Colonic mucosa (tissue), 4 donors: ENCODE measurements at regions not wholly inside any gene's neighbourhood (a gene's known extent, or its start where the extent isn't known, plus 50 kb on each side); places are given as distances from the start of the nearest gene placed in this dataset.

Experiments used
- DNase-seq: peaks from one replicate; pipeline ENCODE4 v3.0.0-alpha.2; 2020
- H3K27ac ChIP-seq: fragments of 200-600 bp; one replicate; pipeline ENCODE4 v1.8.0; 2021
- H3K27me3 ChIP-seq: fragments of 200-600 bp; one replicate; pipeline ENCODE4 v1.8.0; 2021
- H3K36me3 ChIP-seq: fragments of 200-600 bp; one replicate; pipeline ENCODE4 v1.8.0; 2021
- H3K4me1 ChIP-seq: fragments of 200-600 bp; one replicate; pipeline ENCODE4 v1.8.0; 2021; ENCODE audit warnings: mild to moderate bottlenecking
- H3K4me3 ChIP-seq: fragments of 200-600 bp; one replicate; pipeline ENCODE4 v1.8.0; 2021
- H3K9ac ChIP-seq, 2 donors: one replicate each; pipeline ENCODE4 v1.7.0; 2013; ENCODE audit warnings: control low read depth in 2 of 2, low read depth in 2 of 2, low read length in 2 of 2
- H3K9me3 ChIP-seq: fragments of 200-600 bp; one replicate; pipeline ENCODE4 v1.8.0; 2021
- intact Hi-C: fragments of 100-400 bp; cut with DNase I; formaldehyde crosslinking; loops from one replicate; pipeline ENCODE4 v1.14.1; 2022
- TF ChIP-seq, protein P1 (sequence below): fragments of 200-600 bp; IDR thresholded peaks from one replicate; pipeline ENCODE4 v1.8.0; 2022; ENCODE audit warnings: antibody characterized with exemption, mild to moderate bottlenecking
- donor health status: healthy.
- donor health status: DM: no; HTN: no; CAD: no.
- donor health status: DM: no; HTN: no; CAD: no.

DNA sequence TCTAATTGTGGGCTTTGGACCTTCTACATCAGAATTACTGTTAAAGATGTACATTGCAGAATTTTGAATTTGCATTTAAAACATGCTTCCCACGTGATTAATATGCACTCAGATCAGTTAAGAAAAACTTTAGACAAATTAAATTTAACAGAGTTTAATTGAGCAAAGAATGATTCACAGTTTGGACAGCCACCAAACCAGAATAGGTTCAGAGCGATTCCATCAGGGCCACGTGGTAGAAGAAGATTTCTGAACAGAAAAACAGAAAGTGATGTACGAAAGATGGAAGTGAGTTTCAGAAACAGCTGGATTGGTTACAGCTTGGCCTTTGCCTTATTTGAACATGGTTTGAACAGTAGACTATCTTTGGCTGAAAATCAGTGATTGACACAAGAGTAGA is 704.2 kb upstream of the MAP3K7 start:
- Histone ChIP-seq H3K36me3 (no peaks in the 10 kb centered on the region), H3K4me3 (no peak overlapping the region), H3K27me3 (no peaks in the 10 kb centered on the region), H3K27ac (no peak overlapping the region), H3K9ac (no peak overlapping the region), H3K4me1 (no peaks in the 10 kb centered on the region), H3K9me3 (no peaks in the 10 kb centered on the region)
- TF ChIP-seq, protein P1, sequence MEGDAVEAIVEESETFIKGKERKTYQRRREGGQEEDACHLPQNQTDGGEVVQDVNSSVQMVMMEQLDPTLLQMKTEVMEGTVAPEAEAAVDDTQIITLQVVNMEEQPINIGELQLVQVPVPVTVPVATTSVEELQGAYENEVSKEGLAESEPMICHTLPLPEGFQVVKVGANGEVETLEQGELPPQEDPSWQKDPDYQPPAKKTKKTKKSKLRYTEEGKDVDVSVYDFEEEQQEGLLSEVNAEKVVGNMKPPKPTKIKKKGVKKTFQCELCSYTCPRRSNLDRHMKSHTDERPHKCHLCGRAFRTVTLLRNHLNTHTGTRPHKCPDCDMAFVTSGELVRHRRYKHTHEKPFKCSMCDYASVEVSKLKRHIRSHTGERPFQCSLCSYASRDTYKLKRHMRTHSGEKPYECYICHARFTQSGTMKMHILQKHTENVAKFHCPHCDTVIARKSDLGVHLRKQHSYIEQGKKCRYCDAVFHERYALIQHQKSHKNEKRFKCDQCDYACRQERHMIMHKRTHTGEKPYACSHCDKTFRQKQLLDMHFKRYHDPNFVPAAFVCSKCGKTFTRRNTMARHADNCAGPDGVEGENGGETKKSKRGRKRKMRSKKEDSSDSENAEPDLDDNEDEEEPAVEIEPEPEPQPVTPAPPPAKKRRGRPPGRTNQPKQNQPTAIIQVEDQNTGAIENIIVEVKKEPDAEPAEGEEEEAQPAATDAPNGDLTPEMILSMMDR, result no peak
- intact Hi-C loops, result no loop called here
- DNase-seq, result no peak

DNA sequence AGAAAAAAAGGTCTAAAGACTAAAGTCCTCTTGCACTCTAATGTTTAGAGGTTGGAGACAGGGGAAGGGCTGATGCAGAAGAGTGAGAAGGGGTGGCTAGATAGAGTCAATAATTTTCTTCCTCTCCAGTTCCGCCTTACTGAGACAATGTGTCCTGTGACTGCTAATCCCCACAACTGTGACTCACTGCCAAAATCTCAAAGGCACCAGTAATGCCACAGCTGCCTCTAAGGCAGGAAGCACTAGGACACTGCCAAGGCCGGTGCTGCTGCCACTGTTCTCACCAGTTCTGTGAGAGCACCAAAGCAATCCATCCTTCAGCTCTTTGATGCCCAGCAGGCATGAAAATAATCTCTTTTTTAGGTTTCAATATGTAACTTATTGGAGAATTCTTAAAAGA is 701.9 kb upstream of the MAP3K7 start:
- Histone ChIP-seq H3K36me3 (no peaks in the 10 kb centered on the region), H3K4me1 (no peaks in the 10 kb centered on the region), H3K4me3 (no peak overlapping the region), H3K27ac (no peak overlapping the region), H3K9ac (no peak overlapping the region), H3K9me3 (no peaks in the 10 kb centered on the region), H3K27me3 (no peaks in the 10 kb centered on the region)
- DNase-seq, result no peak
- TF ChIP-seq, protein P1, result no peak
- intact Hi-C loops, result no loop called here

DNA sequence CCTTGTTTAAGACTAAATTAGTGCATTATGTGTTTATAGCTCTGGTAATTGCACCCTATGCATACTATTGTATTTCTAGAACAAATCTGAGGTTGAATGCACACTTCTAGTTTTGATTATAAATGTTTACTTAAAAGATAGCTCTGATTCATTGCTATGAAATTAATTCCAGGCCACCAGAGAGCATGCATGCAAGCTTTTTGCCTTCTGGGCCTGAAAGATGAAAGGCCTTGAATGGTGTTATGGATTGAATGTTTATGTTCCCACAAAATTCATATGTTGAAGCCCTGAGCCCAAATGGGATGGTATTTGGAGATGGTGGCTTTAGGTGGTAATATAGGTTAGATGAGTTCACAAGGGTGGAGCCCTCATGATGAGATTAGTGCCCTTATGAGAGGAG is 695.0 kb upstream of the MAP3K7 start:
- intact Hi-C loops, result no loop called here
- Histone ChIP-seq H3K4me3 (no peak overlapping the region), H3K9me3 (no peaks in the 10 kb centered on the region), H3K36me3 (no peaks in the 10 kb centered on the region), H3K27ac (no peak overlapping the region), H3K9ac (no peak overlapping the region), H3K4me1 (no peaks in the 10 kb centered on the region), H3K27me3 (no peaks in the 10 kb centered on the region)
- TF ChIP-seq, protein P1, result no peak
- no peak for DNase-seq

DNA sequence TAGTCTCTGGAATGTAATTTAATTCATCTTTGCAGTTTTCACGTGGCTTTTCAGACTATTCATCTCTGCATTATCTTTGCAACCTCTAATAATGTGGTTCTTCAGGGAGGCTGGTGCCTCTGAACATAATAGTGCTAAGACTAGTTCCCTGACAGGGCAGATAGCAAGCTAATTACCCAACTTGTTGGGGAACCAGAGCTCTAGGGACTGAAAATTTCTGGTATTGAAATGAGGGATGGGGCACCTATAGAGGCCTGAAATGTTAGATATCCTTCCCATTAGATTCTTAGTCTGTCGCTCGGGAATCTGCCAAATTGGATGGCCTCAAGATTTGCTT is 693.6 kb upstream of the MAP3K7 start:
- intact Hi-C loops, result no loop called here
- DNase-seq, result no peak

DNA sequence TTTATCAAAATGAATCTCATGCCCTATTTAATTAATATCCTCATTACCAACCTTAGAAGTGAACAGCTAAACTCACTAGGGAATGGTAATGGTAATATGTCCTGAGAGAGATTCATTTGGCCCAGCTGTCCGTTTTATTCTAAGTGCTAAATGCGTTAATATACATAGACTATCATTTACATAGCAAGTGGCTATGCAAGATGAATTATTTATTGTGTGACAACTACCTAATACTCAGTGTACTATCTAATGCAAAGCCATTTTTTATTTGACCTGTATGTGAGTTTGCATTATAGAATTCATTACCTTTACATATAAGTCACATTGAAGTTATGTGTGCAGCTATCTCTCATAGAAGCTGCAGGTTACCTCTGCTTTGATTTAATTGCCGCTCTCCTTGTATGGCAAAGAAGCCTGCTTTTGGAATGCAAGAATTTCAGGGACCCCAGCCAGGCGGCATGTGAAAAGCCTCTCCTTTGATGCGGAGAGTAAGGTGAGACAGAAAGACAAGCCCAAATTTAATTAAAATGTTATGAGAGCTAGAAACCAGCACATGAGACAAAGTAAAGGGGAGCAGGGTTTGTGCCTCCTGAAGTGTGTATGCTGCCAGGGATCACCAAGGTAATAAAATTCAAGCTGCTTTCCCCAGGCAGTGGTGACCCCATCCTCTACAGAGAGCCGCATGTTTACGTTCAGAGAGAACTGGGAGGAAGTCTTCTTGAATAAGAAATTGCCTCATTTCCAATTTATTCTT is 693.0 kb upstream of the MAP3K7 start:
- Histone ChIP-seq H3K36me3 (no peaks in the 10 kb centered on the region), H3K27me3 (no peaks in the 10 kb centered on the region), H3K9me3 (no peaks in the 10 kb centered on the region), H3K4me1 (no peaks in the 10 kb centered on the region), H3K9ac (no peak overlapping the region), H3K27ac (no peak overlapping the region), H3K4me3 (no peak overlapping the region)
- no peak for DNase-seq
- intact Hi-C loops, result no loop called here
- TF ChIP-seq, protein P1, result no peak

More for the DNA sequence above, 693.6 kb upstream of the MAP3K7 start:
- no peak overlapping the region for H3K4me3 ChIP-seq
- no peaks in the 10 kb centered on the region for H3K36me3 ChIP-seq
- H3K27ac ChIP-seq, result no peak overlapping the region
- no peaks in the 10 kb centered on the region for H3K4me1 ChIP-seq
- no peak overlapping the region for H3K9ac ChIP-seq
- no peaks in the 10 kb centered on the region for H3K9me3 ChIP-seq
- no peaks in the 10 kb centered on the region for H3K27me3 ChIP-seq
- TF ChIP-seq, protein P1, result no peak
